ENCODE measurements at regions not wholly inside any gene's neighbourhood (a gene's known extent, or its start where the extent isn't known, plus 50 kb on each side); places are given as distances from the start of the nearest gene placed in this dataset.

DNA sequence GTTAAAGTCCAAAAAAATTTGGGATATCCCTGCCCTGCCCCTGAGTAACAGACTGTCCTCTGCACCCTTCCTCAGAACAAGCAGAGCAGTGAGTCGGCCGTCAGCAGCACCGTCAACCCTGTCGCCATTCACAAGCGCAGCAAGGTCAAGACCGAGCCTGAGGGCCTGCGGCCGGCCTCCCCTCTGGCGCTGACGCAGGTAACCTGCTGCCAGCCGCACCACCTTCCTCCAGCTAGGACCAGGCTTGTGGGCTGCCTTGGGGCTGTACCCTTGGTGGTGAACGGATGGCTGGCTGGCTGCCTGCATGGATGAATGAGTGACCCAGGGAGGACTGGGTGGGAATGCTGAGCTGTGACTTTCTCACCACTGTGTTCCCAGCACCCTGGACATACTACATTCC, 236.2 kb downstream of the GLI2 start:
- no peaks in the 10 kb centered on the region for H3K4me1 Mint-ChIP-seq (ENCODE audit: low read depth)
- no peak overlapping the region for H3K4me3 Mint-ChIP-seq
- H3K9me3 Mint-ChIP-seq = no peaks in the 10 kb centered on the region
- no peaks in the 10 kb centered on the region for H3K27me3 Mint-ChIP-seq (ENCODE audit: low read depth)
- DNase-seq = no peak
- CTCF ChIA-PET = no interaction called here
- intact Hi-C loops (cut with micrococcal nuclease) = no loop called here
- no peaks in the 10 kb centered on the region for H3K36me3 Mint-ChIP-seq (ENCODE audit: low read depth)
- no peak overlapping the region for H3K27ac Mint-ChIP-seq

- DNase-seq = no peak
- no peaks in the 10 kb centered on the region for H3K9me3 Mint-ChIP-seq
- H3K27me3 Mint-ChIP-seq (ENCODE audit: low read depth) = no peaks in the 10 kb centered on the region
- CTCF ChIA-PET = no interaction called here
- intact Hi-C loops (cut with micrococcal nuclease) = no loop called here
- no peaks in the 10 kb centered on the region for H3K36me3 Mint-ChIP-seq (ENCODE audit: low read depth)
- no peaks in the 10 kb centered on the region for H3K4me1 Mint-ChIP-seq (ENCODE audit: low read depth)
- H3K4me3 Mint-ChIP-seq = no peak overlapping the region
- no peak overlapping the region for H3K27ac Mint-ChIP-seq
These were observed 236.6 kb downstream of the GLI2 start for GRCh38 chr2:120972286-120972685.

DNA sequence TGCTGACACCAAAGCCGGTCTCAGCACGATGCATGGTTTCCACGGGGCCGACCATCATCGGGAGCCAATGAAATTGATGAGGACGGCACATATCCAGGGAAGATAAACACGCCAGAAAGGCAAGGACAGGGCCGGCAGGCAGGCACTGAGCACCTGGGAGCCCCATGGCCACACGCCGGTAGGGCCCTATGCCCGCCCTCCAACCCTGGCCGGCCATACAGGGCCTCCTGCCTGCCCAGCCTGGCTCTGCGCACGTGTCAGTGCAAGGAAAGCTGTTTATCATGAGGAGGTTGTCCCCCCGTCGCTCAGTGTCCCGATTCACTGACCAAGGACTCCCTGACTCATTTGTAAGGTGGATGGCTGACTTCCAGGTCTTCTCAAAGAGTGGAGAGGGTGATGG, 237.5 kb downstream of the GLI2 start:
- no peak for DNase-seq
- Mint-ChIP-seq H3K27ac (no peak overlapping the region), H3K4me3 (no peak overlapping the region), H3K9me3 (no peaks in the 10 kb centered on the region), H3K36me3 (ENCODE audit: low read depth) (no peaks in the 10 kb centered on the region), H3K4me1 (ENCODE audit: low read depth) (no peaks in the 10 kb centered on the region), H3K27me3 (ENCODE audit: low read depth) (no peaks in the 10 kb centered on the region)
- CTCF ChIA-PET = no interaction called here
- intact Hi-C loops (cut with micrococcal nuclease) = no loop called here

DNA sequence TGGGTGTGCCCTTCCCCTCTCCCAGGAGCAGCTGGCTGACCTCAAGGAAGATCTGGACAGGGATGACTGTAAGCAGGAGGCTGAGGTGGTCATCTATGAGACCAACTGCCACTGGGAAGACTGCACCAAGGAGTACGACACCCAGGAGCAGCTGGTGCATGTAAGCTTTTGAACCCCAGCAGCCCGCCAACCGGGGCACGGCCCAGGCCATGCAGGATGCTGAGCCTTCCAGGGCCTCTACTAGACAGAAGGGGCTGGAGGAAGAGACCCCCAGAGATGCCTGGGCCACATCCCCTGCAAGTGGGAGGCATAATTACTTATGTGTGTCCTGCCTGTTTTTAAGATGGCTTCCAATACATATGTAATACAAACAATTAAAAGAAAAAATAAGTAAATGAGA, 239.3 kb downstream of the GLI2 start:
- H3K9me3 Mint-ChIP-seq = no peaks in the 10 kb centered on the region
- H3K4me3 Mint-ChIP-seq = no peak overlapping the region
- no peaks in the 10 kb centered on the region for H3K27me3 Mint-ChIP-seq (ENCODE audit: low read depth)
- intact Hi-C loops (cut with micrococcal nuclease) = no loop called here
- CTCF ChIA-PET = no interaction called here
- no peaks in the 10 kb centered on the region for H3K4me1 Mint-ChIP-seq (ENCODE audit: low read depth)
- no peak overlapping the region for H3K27ac Mint-ChIP-seq
- DNase-seq = no peak
- no peaks in the 10 kb centered on the region for H3K36me3 Mint-ChIP-seq (ENCODE audit: low read depth)

- no peak for DNase-seq
- CTCF ChIA-PET = no interaction called here
These were observed 241.0 kb downstream of the GLI2 start for GRCh38 chr2:120976501-120977307.

DNA sequence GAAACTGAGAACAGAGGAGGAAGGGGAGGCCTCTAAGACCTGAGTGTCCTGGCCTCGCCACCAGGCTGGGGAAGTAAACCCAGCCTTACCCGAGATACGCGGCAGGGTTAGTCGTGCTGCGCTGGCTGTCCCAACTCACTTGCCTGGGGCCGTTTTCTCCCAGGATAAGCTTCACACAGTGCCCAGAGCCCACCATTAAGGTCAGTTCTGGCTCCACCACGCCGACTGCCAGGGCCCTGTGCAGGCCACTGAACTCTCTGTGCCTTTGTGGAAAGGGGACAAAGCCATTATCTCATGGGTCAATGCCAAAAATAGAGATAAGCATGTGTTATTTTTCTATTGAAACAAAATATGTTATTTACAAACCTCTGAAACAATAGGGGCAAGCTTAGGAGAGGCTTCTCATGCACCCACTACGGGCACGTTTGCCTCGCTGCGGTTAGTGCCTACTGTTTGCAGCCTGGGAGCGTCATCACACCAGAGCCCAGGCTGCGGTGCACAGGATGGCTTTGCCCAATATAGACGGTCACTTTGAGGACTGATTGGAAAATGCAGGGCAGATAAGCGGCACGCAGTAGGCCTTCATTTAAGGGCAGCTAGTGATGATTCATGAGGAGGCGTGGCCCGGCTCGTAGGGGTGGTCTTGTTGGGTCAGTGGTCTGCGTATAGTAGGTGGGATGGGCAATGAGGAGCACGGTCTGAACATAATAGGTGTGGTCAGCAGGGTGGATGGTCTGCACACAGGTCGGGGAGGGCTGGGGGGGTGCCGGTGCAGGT, 242.1 kb downstream of the GLI2 start:
- CTCF ChIA-PET = no interaction called here
- DNase-seq = no peak
- H3K4me3 Mint-ChIP-seq = no peak overlapping the region
- intact Hi-C loops (cut with micrococcal nuclease) = no loop called here
- H3K36me3 Mint-ChIP-seq (ENCODE audit: low read depth) = no peaks in the 10 kb centered on the region
- no peaks in the 10 kb centered on the region for H3K4me1 Mint-ChIP-seq (ENCODE audit: low read depth)
- H3K27ac Mint-ChIP-seq = no peak overlapping the region
- no peaks in the 10 kb centered on the region for H3K9me3 Mint-ChIP-seq
- no peaks in the 10 kb centered on the region for H3K27me3 Mint-ChIP-seq (ENCODE audit: low read depth)

More at GRCh38 chr2:120976501-120977307, 241.0 kb downstream of the GLI2 start:
- H3K36me3 Mint-ChIP-seq (ENCODE audit: low read depth) = no peaks in the 10 kb centered on the region
- no peaks in the 10 kb centered on the region for H3K9me3 Mint-ChIP-seq
- H3K4me3 Mint-ChIP-seq = no peak overlapping the region
- H3K27ac Mint-ChIP-seq = no peak overlapping the region
- intact Hi-C loops (cut with micrococcal nuclease) = no loop called here
- H3K4me1 Mint-ChIP-seq (ENCODE audit: low read depth) = no peaks in the 10 kb centered on the region
- H3K27me3 Mint-ChIP-seq (ENCODE audit: low read depth) = no peaks in the 10 kb centered on the region

GRCh38 chr2:120978359-120979050, 242.8 kb downstream of the GLI2 start:
- H3K27ac Mint-ChIP-seq = no peak overlapping the region

DNA sequence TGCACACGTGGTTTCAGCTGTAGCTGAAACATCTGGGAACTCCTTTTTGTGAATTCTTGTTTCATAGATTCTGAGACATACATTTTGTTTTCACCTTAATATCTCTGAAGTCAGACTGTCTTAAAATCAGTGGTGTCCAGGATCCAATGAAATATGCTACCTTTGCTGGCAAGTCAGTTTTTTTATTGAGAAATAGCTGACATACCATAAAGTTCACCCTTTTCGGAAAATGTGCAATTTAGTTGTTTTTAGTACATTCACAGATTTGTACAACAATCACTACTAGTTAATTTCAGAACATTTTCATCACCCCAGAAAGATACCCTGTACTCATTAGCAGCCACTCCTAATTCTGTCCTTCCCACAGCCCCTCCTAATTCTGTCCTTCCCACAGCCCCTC, 243.7 kb downstream of the GLI2 start:
- Mint-ChIP-seq H3K9me3 (no peaks in the 10 kb centered on the region), H3K4me3 (no peak overlapping the region), H3K27me3 (ENCODE audit: low read depth) (no peaks in the 10 kb centered on the region), H3K27ac (no peak overlapping the region), H3K4me1 (ENCODE audit: low read depth) (no peaks in the 10 kb centered on the region), H3K36me3 (ENCODE audit: low read depth) (no peaks in the 10 kb centered on the region)
- CTCF ChIA-PET = no interaction called here
- no peak for DNase-seq
- intact Hi-C loops (cut with micrococcal nuclease) = no loop called here

More at GRCh38 chr2:120978359-120979050, 242.8 kb downstream of the GLI2 start:
- H3K36me3 Mint-ChIP-seq (ENCODE audit: low read depth) = no peaks in the 10 kb centered on the region
- H3K27me3 Mint-ChIP-seq (ENCODE audit: low read depth) = no peaks in the 10 kb centered on the region
- DNase-seq = no peak
- no peaks in the 10 kb centered on the region for H3K4me1 Mint-ChIP-seq (ENCODE audit: low read depth)
- CTCF ChIA-PET = no interaction called here
- H3K4me3 Mint-ChIP-seq = no peak overlapping the region
- H3K9me3 Mint-ChIP-seq = no peaks in the 10 kb centered on the region
- intact Hi-C loops (cut with micrococcal nuclease) = no loop called here

GRCh38 chr2:120979921-120980320, 244.3 kb downstream of the GLI2 start:
- DNase-seq = no peak
- CTCF ChIA-PET = no interaction called here
- H3K4me3 Mint-ChIP-seq = no peak overlapping the region
- H3K36me3 Mint-ChIP-seq (ENCODE audit: low read depth) = no peaks in the 10 kb centered on the region
- H3K4me1 Mint-ChIP-seq (ENCODE audit: low read depth) = no peaks in the 10 kb centered on the region
- H3K27ac Mint-ChIP-seq = no peak overlapping the region
- intact Hi-C loops (cut with micrococcal nuclease) = no loop called here
- no peaks in the 10 kb centered on the region for H3K27me3 Mint-ChIP-seq (ENCODE audit: low read depth)
- no peaks in the 10 kb centered on the region for H3K9me3 Mint-ChIP-seq

GRCh38 chr2:120981443-120981842, 245.8 kb downstream of the GLI2 start:
- CTCF ChIA-PET = interaction anchor here (0.6 kb wide), 1 partner anchor 1441 kb away, joined by 3 read pairs; no protein-coding TSS in a partner anchor
- intact Hi-C loops (cut with micrococcal nuclease) = no loop called here
- Mint-ChIP-seq H3K27ac (no peak overlapping the region), H3K4me1 (ENCODE audit: low read depth) (no peaks in the 10 kb centered on the region), H3K36me3 (ENCODE audit: low read depth) (no peaks in the 10 kb centered on the region), H3K9me3 (no peaks in the 10 kb centered on the region), H3K27me3 (ENCODE audit: low read depth) (no peaks in the 10 kb centered on the region), H3K4me3 (no peak overlapping the region)
- no peak for DNase-seq

GRCh38 chr2:120982598-120982997, 246.9 kb downstream of the GLI2 start:
- Mint-ChIP-seq H3K27me3 (ENCODE audit: low read depth) (no peaks in the 10 kb centered on the region), H3K9me3 (no peaks in the 10 kb centered on the region), H3K36me3 (ENCODE audit: low read depth) (no peaks in the 10 kb centered on the region), H3K4me1 (ENCODE audit: low read depth) (no peaks in the 10 kb centered on the region), H3K27ac (no peak overlapping the region), H3K4me3 (no peak overlapping the region)
- CTCF ChIA-PET = no interaction called here
- intact Hi-C loops (cut with micrococcal nuclease) = no loop called here
- no peak for DNase-seq

DNA sequence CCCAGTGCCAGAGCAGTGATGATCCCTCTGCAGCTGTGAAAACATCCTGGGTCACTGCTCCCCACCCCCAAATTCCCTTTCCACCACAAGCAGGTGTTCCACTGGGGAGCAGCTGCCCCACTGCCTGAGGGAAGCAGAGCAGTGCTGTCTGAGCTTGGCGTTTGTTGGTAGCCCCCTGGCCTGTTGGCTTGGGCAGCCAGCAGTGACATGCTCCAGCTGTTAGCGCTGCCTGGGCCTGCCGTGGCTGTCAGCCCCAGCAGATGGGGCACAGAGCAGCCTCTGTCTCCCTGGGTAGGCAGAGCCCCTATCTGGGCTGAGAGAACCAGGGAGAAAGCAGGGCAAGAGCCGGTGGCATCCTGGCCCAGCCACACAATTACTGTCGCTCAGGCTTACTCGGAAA, 247.7 kb downstream of the GLI2 start:
- no peak for DNase-seq
- Mint-ChIP-seq H3K9me3 (no peaks in the 10 kb centered on the region), H3K4me1 (ENCODE audit: low read depth) (no peaks in the 10 kb centered on the region), H3K36me3 (ENCODE audit: low read depth) (no peaks in the 10 kb centered on the region), H3K4me3 (no peak overlapping the region), H3K27me3 (ENCODE audit: low read depth) (no peaks in the 10 kb centered on the region), H3K27ac (no peak overlapping the region)
- CTCF ChIA-PET = no interaction called here
- intact Hi-C loops (cut with micrococcal nuclease) = no loop called here

Measured in activated naive CD4-positive, alpha-beta T cell treated with anti-CD3 and anti-CD28 coated beads for 36 hours (primary cell).